ENCODE measurements at regions not wholly inside any gene's neighbourhood (a gene's known extent, or its start where the extent isn't known, plus 50 kb on each side); places are given as distances from the start of the nearest gene placed in this dataset.
"Not testable (repeated sequence)": the region's sequence is repeated elsewhere in the genome, so short reads cannot be mapped to it uniquely, and the experiment has no call there.

GRCh38 chr1:30229960-30230359, 493.4 kb downstream of the MATN1 start:
- DNase-seq = no peak
- H3K4me3 ChIP-seq (ENCODE audit: insufficient read depth, low read depth, low read length) = no peak overlapping the region
- H3K27me3 ChIP-seq (ENCODE audit: control insufficient read depth, insufficient read depth, low read length) = no peaks in the 10 kb centered on the region
- H3K36me3 ChIP-seq (replicated peaks; ENCODE audit: control insufficient read depth, insufficient read depth, low read length) = no peaks in the 10 kb centered on the region

DNA sequence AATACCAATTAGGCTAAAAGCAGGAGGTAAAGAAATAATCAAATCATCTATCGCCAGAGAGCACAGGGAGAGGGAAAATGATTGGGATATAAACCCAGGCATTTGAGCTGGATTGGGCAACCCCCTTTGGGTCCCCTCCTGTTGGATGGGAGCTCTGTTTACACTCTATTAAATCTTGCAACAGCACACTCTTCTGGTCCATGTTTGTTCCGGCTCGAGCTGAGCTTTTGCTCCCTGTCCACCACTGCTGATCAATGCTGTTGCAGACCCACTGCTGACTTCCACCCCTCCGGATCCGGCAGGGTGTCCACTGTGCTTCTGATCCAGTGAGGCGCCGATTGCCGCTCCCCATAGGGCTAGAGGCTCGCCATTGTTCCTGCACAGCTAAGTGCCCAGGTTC, 493.8 kb downstream of the MATN1 start:
- Histone ChIP-seq H3K4me3 (ENCODE audit: insufficient read depth, low read depth, low read length) (no peak overlapping the region), H3K36me3 (replicated peaks; ENCODE audit: control insufficient read depth, insufficient read depth, low read length) (no peaks in the 10 kb centered on the region), H3K27me3 (ENCODE audit: control insufficient read depth, insufficient read depth, low read length) (no peaks in the 10 kb centered on the region)
- DNase-seq = no peak

DNA sequence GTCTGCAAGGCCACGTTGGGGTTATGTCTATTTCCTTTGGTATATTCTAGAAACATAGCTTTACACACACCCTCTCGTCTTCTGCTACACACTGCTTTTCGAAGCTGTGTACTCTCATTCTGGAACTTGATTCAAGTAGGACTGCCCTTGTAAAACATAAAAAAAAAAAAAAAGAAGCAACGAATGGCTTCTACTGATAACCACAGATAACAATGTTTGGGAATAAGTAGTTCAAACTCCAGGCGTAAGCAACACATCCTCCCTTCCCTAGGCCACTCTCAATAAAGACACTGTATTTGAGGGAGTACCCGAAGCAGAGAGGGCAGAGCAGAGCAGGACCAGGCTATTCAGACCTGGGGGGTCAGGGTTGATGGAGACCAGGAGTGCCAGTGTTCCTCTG, 496.7 kb downstream of the MATN1 start:
- Histone ChIP-seq H3K4me3 (ENCODE audit: insufficient read depth, low read depth, low read length) (no peak overlapping the region), H3K27me3 (ENCODE audit: control insufficient read depth, insufficient read depth, low read length) (no peaks in the 10 kb centered on the region), H3K36me3 (replicated peaks; ENCODE audit: control insufficient read depth, insufficient read depth, low read length) (no peaks in the 10 kb centered on the region)
- no peak for DNase-seq

DNA sequence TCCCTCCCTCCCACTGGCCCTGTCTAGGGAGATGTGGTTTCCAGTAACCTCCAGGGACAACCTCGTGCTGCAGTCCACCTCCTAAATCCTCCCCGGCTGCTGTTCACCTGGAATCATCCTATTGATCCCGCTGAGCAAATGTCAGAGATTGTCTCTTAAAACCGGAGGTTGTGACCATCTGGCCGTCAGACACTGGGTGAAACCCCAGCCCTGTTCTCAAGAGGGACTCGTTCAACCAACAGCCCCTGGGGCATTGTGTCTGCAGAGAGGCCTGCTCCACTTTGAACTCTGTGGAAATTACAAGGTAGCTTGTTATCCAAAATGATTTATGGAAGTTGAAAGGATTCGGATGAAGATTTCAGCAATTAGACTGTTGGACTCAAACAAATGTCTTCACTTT, 498.0 kb downstream of the MATN1 start:
- no peaks in the 10 kb centered on the region for H3K27me3 ChIP-seq (ENCODE audit: control insufficient read depth, insufficient read depth, low read length)
- no peak for DNase-seq
- no peak overlapping the region for H3K4me3 ChIP-seq (ENCODE audit: insufficient read depth, low read depth, low read length)
- no peaks in the 10 kb centered on the region for H3K36me3 ChIP-seq (replicated peaks; ENCODE audit: control insufficient read depth, insufficient read depth, low read length)

GRCh38 chr1:30219675-30220074, 503.7 kb downstream of the MATN1 start:
- no peaks in the 10 kb centered on the region for H3K36me3 ChIP-seq (replicated peaks; ENCODE audit: control insufficient read depth, insufficient read depth, low read length)
- H3K27me3 ChIP-seq (ENCODE audit: control insufficient read depth, insufficient read depth, low read length) = no peaks in the 10 kb centered on the region
- no peak for DNase-seq
- no peak overlapping the region for H3K4me3 ChIP-seq (ENCODE audit: insufficient read depth, low read depth, low read length)

DNA sequence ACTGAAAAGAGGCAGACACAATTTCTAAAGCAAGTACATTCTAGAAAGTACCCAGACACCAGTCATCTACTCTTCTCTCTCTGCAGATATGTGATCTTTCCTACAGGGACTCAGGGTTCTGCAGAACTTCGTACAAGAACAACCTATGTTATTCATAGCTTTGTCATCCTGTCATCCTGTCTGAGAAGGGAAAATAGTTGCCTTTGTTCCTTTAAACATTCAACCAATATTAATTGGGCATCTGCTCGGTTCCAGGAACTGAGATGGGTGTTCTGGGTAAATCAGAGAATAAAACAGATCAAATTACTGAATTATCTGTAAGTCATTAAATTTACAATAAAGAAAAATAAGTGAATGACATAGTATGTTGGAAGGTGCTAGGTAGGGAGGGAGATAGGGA, 504.9 kb downstream of the MATN1 start:
- no peaks in the 10 kb centered on the region for H3K36me3 ChIP-seq (replicated peaks; ENCODE audit: control insufficient read depth, insufficient read depth, low read length)
- H3K27me3 ChIP-seq (ENCODE audit: control insufficient read depth, insufficient read depth, low read length) = no peaks in the 10 kb centered on the region
- H3K4me3 ChIP-seq (ENCODE audit: insufficient read depth, low read depth, low read length) = no peak overlapping the region
- DNase-seq = no peak

DNA sequence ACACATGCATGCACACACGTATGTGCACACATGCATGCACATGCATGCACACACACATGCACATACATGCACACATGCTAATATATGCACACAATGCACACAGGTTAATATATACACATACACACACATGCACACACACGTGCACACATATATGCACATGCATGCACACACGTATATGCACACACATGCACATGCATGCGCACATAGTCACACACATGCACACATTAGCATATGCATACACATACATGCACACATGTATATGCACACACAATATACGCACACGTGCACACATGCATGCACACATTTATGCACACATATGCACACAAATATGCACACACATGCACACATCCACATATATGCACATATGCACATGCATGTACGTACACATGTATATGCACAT, 506.8 kb downstream of the MATN1 start:
- Histone ChIP-seq H3K27me3 (ENCODE audit: control insufficient read depth, insufficient read depth, low read length) (no peaks in the 10 kb centered on the region), H3K36me3 (replicated peaks; ENCODE audit: control insufficient read depth, insufficient read depth, low read length) (no peaks in the 10 kb centered on the region), H3K4me3 (ENCODE audit: insufficient read depth, low read depth, low read length) (no peak overlapping the region)
- DNase-seq = no peak

GRCh38 chr1:30213936-30214335, 509.4 kb downstream of the MATN1 start:
- no peak for DNase-seq
- H3K36me3 ChIP-seq (replicated peaks; ENCODE audit: control insufficient read depth, insufficient read depth, low read length) = no peaks in the 10 kb centered on the region
- H3K27me3 ChIP-seq (ENCODE audit: control insufficient read depth, insufficient read depth, low read length) = no peaks in the 10 kb centered on the region
- no peak overlapping the region for H3K4me3 ChIP-seq (ENCODE audit: insufficient read depth, low read depth, low read length)

DNA sequence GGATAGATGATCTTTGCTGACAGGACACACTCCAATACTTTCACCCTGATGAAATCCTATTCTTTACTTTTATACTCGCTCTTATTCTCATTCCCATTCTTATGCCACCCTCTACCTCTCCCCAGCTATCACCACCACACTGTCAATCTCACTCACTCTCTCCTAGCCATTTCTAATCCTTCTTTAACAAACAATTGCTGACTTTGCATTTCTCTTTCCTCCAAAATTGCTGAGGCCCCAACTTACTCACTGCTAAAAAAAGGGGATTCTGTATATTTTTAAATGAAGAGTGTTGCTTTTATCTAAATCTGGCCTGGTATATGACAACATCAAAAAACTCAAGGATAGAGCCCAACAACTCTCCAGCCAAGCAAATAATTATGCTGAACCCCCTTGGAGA, 515.4 kb downstream of the MATN1 start:
- H3K36me3 ChIP-seq (replicated peaks; ENCODE audit: control insufficient read depth, insufficient read depth, low read length); H3K4me3 ChIP-seq (ENCODE audit: insufficient read depth, low read depth, low read length); H3K27me3 ChIP-seq (ENCODE audit: control insufficient read depth, insufficient read depth, low read length); DNase-seq: not testable (repeated sequence)

GRCh38 chr1:30206631-30207030, 516.8 kb downstream of the MATN1 start:
- H3K36me3 ChIP-seq (replicated peaks; ENCODE audit: control insufficient read depth, insufficient read depth, low read length) = not testable (repeated sequence)

DNA sequence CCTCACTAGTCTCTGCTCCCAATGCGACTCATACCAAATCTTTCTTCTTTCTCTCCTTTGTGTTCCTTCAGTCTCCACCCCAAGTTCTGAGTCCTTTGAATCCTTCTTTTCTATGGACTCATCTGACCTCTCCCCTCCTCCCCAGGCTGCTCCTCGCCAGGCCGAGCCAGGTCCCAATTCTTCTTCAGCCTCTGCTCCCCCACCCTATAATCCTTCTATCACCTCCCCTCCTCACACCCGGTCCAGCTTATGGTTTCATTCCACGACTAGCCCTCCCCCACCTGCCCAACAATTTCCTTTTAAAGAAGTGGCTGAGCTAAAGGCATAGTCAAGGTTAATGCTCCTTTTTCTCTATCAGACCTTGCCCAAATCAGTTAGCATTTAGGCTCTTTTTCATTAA, 518.5 kb downstream of the MATN1 start:
- H3K4me3 ChIP-seq (ENCODE audit: insufficient read depth, low read depth, low read length); H3K36me3 ChIP-seq (replicated peaks; ENCODE audit: control insufficient read depth, insufficient read depth, low read length); DNase-seq; H3K27me3 ChIP-seq (ENCODE audit: control insufficient read depth, insufficient read depth, low read length): not testable (repeated sequence)

More at GRCh38 chr1:30206631-30207030, 516.8 kb downstream of the MATN1 start:
- H3K27me3 ChIP-seq (ENCODE audit: control insufficient read depth, insufficient read depth, low read length); DNase-seq; H3K4me3 ChIP-seq (ENCODE audit: insufficient read depth, low read depth, low read length): not testable (repeated sequence)

- Histone ChIP-seq H3K4me3 (ENCODE audit: insufficient read depth, low read depth, low read length) (no peak overlapping the region), H3K36me3 (replicated peaks; ENCODE audit: control insufficient read depth, insufficient read depth, low read length) (no peaks in the 10 kb centered on the region), H3K27me3 (ENCODE audit: control insufficient read depth, insufficient read depth, low read length) (no peaks in the 10 kb centered on the region)
- DNase-seq = no peak
These were observed 522.4 kb downstream of the MATN1 start for GRCh38 chr1:30201015-30201414.

DNA sequence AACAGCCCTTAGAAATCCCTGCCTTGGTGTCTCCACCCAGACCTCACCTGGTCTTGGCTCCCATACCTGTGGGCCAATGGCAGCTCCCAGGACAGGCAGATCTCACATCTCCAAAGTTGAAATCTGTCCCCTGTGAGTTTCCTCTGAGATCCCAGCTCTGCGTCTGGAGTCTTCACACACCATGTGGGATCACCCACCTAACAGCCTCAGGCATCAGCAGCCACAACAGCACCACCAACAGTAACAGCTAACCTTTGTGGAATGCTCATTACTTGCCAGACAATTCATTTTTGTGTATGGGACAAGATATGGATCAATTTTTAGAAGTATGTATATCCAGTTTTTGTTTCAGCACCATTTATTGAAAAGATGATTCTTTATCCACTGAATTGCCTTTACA, 523.2 kb downstream of the MATN1 start:
- Histone ChIP-seq H3K36me3 (replicated peaks; ENCODE audit: control insufficient read depth, insufficient read depth, low read length) (no peaks in the 10 kb centered on the region), H3K4me3 (ENCODE audit: insufficient read depth, low read depth, low read length) (no peak overlapping the region), H3K27me3 (ENCODE audit: control insufficient read depth, insufficient read depth, low read length) (no peaks in the 10 kb centered on the region)
- DNase-seq = no peak

- DNase-seq = no peak
- no peaks in the 10 kb centered on the region for H3K27me3 ChIP-seq (ENCODE audit: control insufficient read depth, insufficient read depth, low read length)
- no peaks in the 10 kb centered on the region for H3K36me3 ChIP-seq (replicated peaks; ENCODE audit: control insufficient read depth, insufficient read depth, low read length)
- no peak overlapping the region for H3K4me3 ChIP-seq (ENCODE audit: insufficient read depth, low read depth, low read length)
These were observed 523.8 kb downstream of the MATN1 start for GRCh38 chr1:30199563-30199962.

DNA sequence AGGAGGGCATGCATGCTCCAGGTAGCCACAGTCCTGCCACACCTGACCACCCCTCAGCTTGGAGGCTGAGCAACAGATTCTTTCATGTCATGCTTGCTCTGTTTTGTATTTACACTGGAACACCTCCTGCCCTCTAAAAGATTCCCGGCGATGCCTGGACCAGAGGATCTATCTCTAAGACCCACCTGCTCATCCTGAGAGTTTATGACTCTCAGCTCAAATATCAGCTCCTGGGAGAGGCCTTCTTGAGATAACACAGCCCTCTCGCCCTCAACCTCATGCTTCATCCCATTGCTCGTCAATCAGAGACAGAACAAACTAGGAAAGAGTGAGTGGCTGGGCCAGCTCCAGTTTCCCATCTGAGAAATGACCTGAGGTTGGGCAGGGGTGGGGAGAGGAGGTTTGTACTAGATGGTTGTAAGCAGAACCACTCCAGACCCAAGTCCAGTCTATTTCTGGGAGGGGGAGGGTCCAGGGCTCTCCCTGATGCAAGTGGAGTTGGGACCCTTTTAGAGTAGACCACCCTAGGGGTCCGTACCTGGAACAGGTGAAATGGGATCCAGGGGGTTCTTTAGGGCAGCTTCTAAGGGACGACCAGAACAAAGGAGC, 524.5 kb downstream of the MATN1 start:
- Histone ChIP-seq H3K27me3 (ENCODE audit: control insufficient read depth, insufficient read depth, low read length) (no peaks in the 10 kb centered on the region), H3K4me3 (ENCODE audit: insufficient read depth, low read depth, low read length) (no peak overlapping the region), H3K36me3 (replicated peaks; ENCODE audit: control insufficient read depth, insufficient read depth, low read length) (no peaks in the 10 kb centered on the region)
- DNase-seq = no peak

- DNase-seq = no peak
- H3K4me3 ChIP-seq (ENCODE audit: insufficient read depth, low read depth, low read length) = no peak overlapping the region
- H3K36me3 ChIP-seq (replicated peaks; ENCODE audit: control insufficient read depth, insufficient read depth, low read length) = no peaks in the 10 kb centered on the region
- H3K27me3 ChIP-seq (ENCODE audit: control insufficient read depth, insufficient read depth, low read length) = no peaks in the 10 kb centered on the region
These were observed 525.0 kb downstream of the MATN1 start for GRCh38 chr1:30198451-30198760.

All from H7 (cell line).